Progenitor cell of endocrine pancreas (in vitro differentiated cells): ENCODE measurements at regions not wholly inside any gene's neighbourhood (a gene's known extent, or its start where the extent isn't known, plus 50 kb on each side); places are given as distances from the start of the nearest gene placed in this dataset.
"Not testable (repeated sequence)": the region's sequence is repeated elsewhere in the genome, so short reads cannot be mapped to it uniquely, and the experiment has no call there.

Experiments
- DNase-seq: peaks from one replicate; pipeline ENCODE4 v3.0.0; 2021; ENCODE audit warnings: low spot score; ENCODE audit not compliant: unreplicated experiment
- H3K27ac Mint-ChIP-seq: 2 replicates; pipeline ENCODE4 v1.8.0; 2021; ENCODE audit warnings: mild to moderate bottlenecking, moderate library complexity, mixed read lengths
- H3K27me3 Mint-ChIP-seq: 2 replicates; pipeline ENCODE4 v1.8.0; 2021; ENCODE audit warnings: mixed read lengths
- H3K36me3 Mint-ChIP-seq: 2 replicates; pipeline ENCODE4 v1.8.0; 2022; ENCODE audit warnings: mixed read lengths; ENCODE audit not compliant: insufficient read depth
- H3K4me1 Mint-ChIP-seq: 2 replicates; pipeline ENCODE4 v1.8.0; 2021; ENCODE audit warnings: low read depth, mixed read lengths
- H3K4me3 Mint-ChIP-seq: 2 replicates; pipeline ENCODE4 v1.8.0; 2021; ENCODE audit warnings: low read depth, mild to moderate bottlenecking, moderate library complexity, mixed read lengths
- H3K9me3 Mint-ChIP-seq: 2 replicates; pipeline ENCODE4 v1.8.0; 2021; ENCODE audit warnings: low read depth, mixed read lengths
- CTCF ChIP-seq: fragments of 200-600 bp; sonication (generic); IDR thresholded peaks from one replicate; pipeline ENCODE4 v1.5.0; 2021; ENCODE audit warnings: antibody characterized with exemption, mild to moderate bottlenecking; ENCODE audit not compliant: unreplicated experiment

- no peak overlapping the region for H3K4me3 Mint-ChIP-seq
- no peak for TF ChIP-seq CTCF
- no peaks in the 10 kb centered on the region for H3K9me3 Mint-ChIP-seq
- H3K4me1 Mint-ChIP-seq, result no peaks in the 10 kb centered on the region
- no peaks in the 10 kb centered on the region for H3K36me3 Mint-ChIP-seq
- no peaks in the 10 kb centered on the region for H3K27me3 Mint-ChIP-seq
- DNase-seq, result no peak
- H3K27ac Mint-ChIP-seq, result no peak overlapping the region
Observed at GRCh38 chr12:88860851-88861250, 280.6 kb upstream of the KITLG start.

- no peaks in the 10 kb centered on the region for H3K4me1 Mint-ChIP-seq
- H3K36me3 Mint-ChIP-seq, result peaks cover 1% of the 10 kb centered on the region
- H3K27ac Mint-ChIP-seq, result no peak overlapping the region
- no peaks in the 10 kb centered on the region for H3K27me3 Mint-ChIP-seq
- H3K9me3 Mint-ChIP-seq, result no peaks in the 10 kb centered on the region
- no peak overlapping the region for H3K4me3 Mint-ChIP-seq
- no peak for DNase-seq
- TF ChIP-seq CTCF, result no peak
Observed at GRCh38 chr12:88856201-88856600, 275.9 kb upstream of the KITLG start.

- Mint-ChIP-seq H3K9me3 (peaks cover 6% of the 10 kb centered on the region), H3K36me3 (peaks cover 1% of the 10 kb centered on the region), H3K4me3 (no peak overlapping the region), H3K27ac (no peak overlapping the region), H3K27me3 (no peaks in the 10 kb centered on the region), H3K4me1 (no peaks in the 10 kb centered on the region)
- no peak for DNase-seq
- TF ChIP-seq CTCF, result no peak
Observed at GRCh38 chr12:88855301-88855700, 275.0 kb upstream of the KITLG start.

GRCh38 chr12:88854260-88854659, 274.0 kb upstream of the KITLG start:
- DNase-seq, result no peak
- Mint-ChIP-seq H3K4me3 (no peak overlapping the region), H3K27ac (no peak overlapping the region), H3K4me1 (no peaks in the 10 kb centered on the region), H3K27me3 (no peaks in the 10 kb centered on the region), H3K36me3 (peaks cover 1% of the 10 kb centered on the region), H3K9me3 (peaks cover 9% of the 10 kb centered on the region)
- no peak for TF ChIP-seq CTCF

- H3K27ac Mint-ChIP-seq, H3K27me3 Mint-ChIP-seq, DNase-seq, H3K4me3 Mint-ChIP-seq, H3K4me1 Mint-ChIP-seq, H3K36me3 Mint-ChIP-seq: not testable (repeated sequence)
- H3K9me3 Mint-ChIP-seq, result peaks cover 13% of the 10 kb centered on the region
Observed at GRCh38 chr12:88847246-88847645, 267.0 kb upstream of the KITLG start.

- Mint-ChIP-seq H3K27ac (no peak overlapping the region), H3K9me3 (peaks cover 11% of the 10 kb centered on the region), H3K27me3 (no peaks in the 10 kb centered on the region), H3K36me3 (no peaks in the 10 kb centered on the region), H3K4me3 (no peak overlapping the region), H3K4me1 (no peaks in the 10 kb centered on the region)
- no peak for TF ChIP-seq CTCF
- no peak for DNase-seq
Observed at GRCh38 chr12:88844426-88844825, 264.2 kb upstream of the KITLG start.
